Amygdala (tissue), 56 donors: ENCODE measurements at regions not wholly inside any gene's neighbourhood (a gene's known extent, or its start where the extent isn't known, plus 50 kb on each side); places are given as distances from the start of the nearest gene placed in this dataset.

Experiments
- DNase-seq, 56 donors: peaks; one replicate each; lab custom pipeline; 2025; lab: John Stamatoyannopoulos, UW

DNA sequence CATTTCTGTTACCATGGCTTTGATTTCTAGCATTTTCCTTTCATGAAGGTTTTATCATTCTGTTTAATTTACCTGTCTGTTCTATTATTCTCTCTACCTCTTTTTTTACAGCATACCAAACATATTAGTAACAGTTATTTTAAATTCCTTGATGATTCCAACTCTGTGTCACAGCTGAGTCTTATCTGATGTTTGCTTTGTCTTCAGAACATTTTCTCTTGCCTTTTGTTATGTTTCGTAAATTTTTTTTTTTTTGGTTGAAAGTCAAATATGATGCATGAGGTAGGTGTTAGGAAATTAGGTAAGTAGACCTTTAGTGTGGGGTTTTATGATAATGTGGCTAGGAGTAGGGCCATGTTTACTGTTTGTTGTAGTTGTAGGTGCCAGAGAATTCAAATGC, 496.4 kb downstream of the FOXG1 start:
- no peak for DNase-seq

DNA sequence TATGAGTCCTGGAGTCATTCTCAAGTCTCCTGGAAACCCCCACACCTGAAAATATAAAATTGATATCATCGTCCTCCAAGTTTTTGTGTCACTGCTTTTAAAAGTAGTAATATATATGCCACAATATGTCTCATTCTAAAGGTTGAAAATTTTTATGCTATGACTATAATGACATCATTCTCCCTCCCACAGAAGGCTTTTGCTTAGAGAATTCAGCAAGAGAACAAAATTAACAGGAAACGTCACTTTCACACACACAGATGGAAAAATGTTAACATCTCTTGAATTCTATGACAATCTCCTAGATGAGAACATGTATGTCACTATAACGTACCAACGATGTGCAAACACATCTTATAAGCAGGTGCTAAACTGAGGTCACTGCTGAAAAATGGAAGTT, 498.3 kb downstream of the FOXG1 start:
- DNase-seq, result no peak

DNA sequence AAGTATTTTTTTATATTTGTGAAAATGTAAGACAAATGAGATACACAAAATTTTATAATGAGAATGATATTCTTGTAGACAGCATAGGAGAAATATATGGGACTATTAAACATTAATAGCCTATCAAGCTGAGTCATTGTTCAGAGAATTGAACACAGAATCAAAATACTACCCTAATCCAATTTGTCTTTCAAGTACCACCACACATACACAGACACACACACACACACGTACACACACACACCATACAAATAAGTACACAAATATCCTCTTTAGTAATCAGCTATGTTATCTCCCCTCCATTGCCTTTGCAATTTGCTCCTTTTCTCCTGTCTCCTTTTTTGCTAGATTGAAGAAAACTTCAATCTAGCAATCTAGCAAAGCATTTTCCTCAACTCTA, 499.3 kb downstream of the FOXG1 start:
- DNase-seq, result no peak

DNA sequence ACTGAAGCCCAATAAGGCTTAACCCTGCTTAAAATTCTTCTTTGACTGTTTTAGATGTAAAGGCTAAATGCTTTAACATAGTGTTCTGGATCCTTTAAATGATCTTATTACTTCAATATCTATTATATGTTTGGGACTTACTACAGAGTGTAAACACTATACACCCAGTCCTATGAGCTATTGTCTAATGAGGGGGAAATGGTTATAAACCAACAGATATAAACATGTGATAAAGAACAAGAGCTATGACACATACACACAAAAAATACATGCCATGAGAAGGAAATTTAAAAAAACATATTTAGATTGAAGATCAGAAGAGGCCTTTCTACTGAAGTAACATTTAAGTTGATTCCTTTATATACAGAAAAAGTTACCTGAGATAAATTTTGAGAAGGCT, 505.1 kb downstream of the FOXG1 start:
- no peak for DNase-seq

DNA sequence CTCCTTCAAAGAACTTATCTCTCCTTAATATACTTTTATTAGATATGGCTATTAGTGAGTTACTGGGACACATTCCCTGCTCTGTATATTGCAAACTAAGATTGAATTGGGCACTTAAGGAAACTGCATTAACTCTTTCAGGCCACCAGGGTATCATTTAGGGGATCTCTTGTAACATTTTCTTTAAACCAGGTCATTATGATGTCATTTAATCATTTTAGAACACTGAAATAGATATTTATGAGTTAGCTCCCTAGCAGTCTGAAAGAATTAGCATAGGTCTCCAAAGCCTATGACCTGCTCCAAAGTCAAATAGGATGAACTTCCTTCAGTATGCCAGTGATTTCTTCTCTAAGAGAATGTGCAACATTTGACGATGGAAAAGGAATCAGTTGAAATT, 506.9 kb downstream of the FOXG1 start:
- DNase-seq, result no peak

DNA sequence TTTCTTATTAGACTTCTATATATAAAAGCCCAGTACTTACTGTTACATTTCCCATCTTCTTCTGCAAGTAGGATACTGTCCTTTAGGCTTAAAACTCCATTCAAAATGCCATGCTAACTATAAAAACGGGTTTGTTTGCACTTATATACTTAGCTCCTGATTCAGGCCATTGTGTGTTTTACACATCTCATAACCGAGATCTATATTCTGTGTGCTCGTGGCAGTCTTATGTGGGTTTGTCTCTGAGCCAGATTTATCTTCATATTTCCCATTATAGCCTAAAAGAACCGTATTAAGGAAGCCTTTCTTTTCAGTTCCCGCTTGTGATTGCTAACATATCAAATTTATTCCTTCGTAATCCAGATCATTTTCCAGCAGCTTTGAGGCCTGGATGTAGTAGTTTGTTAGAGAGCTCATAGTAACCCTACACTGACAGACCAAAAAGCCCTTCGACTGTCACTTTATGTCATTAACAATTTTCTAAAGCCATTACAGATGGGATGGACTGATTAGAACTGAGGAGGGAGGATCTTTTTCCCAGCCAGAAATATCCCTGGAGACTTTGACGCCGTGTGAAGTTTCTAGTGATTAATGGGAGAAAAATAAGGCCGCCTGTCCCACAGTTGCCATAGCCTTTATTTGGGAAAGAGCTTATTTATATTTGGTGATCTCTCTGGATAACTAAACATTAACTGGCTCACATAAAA, 508.5 kb downstream of the FOXG1 start:
- DNase-seq, result no peak

DNA sequence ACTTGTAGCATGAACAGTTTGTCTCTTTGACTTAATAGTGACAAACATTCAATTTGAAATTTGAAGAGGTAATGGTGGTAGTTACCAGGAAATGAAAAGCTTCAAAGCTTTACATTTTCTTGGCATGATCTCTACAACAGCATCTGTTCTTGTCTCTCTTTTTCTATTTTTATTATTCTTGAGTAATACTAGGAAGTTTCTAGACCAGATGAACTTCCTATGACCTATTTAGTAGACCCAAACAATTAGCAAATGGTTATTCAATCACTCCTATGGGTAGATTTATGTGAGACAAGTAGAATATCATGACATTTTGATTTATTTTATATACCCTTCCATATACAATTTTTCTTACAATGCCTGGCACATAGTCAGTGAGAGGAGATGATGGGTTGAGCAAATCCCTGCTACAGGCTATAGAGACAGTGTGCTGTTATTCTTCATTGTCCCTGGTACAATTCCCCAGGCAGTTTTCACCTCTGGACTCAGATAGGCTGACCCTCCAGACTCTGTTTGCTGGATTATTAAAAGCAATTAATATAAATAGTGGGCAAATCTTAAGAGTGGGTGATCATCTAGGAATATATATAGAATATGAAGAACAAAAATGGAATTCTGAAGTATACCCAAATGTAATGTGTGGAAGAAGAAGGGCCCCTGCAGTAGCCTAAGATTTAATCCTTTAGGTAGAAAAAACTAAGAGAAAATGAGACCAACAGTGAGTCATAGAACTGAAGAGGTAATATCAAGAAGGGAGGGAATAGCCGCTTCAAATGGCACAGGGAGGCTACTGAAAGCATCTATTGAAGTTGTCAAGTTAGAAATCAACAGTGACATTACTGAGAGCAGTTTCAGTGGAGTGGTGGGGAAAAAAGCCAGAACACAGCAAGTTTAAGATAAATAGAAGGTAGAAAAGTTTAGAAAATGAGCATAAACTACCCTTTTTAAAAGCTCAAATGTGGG, 512.0 kb downstream of the FOXG1 start:
- DNase-seq, result no peak

DNA sequence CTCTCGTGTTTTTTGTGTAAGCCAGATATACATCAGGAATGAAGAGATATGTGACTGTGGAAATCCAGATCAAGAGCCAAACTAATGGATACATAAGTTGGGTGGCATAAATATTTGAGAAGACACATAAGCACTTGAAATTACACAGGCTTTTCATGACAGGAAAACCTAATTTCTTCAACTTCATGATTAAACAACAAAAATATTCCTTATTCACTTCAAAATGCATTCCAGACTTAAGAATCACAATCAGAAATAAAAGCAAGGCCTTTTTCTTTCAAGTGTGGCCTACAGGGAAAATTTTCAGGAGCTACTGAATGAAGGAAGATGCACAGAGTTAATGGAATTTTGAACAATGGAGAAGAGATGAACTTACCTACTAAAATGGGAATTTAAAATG, 515.6 kb downstream of the FOXG1 start:
- DNase-seq, result no peak

DNA sequence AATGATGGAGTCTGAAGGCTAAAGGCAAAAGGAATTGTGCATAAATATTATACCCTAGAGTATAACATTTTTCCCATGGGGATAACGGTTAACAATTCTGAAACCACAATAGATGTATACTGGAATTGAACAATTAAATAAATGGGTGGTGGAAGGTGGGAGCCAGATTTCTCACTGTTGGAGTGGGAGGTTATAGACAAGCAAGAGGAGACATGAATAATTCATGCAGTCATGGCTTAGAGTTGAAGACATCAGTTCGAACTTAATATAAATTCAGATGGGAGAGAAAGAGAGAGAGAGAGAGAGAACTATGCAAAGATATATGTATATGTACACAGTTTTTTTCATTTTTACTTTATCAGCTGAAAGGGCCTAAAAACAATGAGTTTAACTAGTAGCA, 523.9 kb downstream of the FOXG1 start:
- no peak for DNase-seq

DNA sequence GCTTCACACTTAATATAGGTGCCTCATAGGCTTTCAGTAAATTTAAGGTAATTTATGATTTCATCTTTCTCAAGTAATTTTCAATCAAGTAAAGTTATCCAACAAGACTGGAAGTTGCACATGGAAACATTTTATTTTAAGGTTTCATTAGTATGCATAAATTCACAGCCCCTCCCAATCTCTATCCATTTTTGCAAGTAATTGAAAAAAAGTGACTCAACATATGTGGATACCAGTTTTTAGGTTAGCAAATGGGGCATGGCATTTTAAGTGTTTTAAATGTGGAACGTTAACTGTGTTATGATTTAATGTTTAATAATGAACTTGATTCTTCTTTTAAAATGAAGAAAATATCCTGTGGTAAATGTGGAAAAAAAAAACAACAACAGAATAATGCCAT, 532.8 kb downstream of the FOXG1 start:
- no peak for DNase-seq

DNA sequence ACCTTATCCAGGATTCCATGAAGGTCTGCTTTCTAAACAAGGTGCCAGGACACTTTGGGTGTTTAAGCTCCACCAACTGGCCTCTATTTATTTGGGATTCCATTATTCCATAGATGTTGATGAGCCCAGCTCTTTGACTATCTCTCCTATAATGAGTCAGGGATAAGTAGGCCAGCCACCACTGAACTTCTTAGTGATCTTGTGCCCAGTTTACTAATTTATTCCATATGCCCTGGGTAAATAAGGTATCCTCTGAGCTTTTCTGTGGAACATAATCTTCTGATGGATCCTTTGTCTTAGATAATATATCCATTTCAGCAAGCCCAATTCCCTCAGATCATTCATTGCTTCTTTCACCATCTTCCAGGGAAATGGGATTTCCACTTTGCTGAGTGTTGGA, 535.0 kb downstream of the FOXG1 start:
- DNase-seq, result no peak

DNA sequence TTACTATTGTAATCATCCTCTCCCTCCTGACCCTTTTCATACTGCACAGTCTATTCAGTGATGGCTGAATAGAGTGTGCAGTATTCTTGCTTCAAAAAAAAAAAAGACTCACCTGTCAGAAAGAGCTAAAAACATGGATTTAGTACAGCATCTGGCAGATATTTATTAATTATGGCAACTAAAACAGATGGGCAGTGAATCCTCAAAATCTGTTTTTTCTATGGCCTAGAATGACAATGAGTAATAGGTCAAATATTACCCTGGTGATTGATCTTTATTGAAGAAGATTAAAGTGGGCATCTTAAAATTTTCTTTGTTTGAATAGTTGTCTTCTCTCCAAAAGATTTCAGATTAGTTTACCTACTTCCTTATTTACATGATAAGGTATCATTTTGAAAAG, 543.6 kb downstream of the FOXG1 start:
- DNase-seq, result no peak

DNA sequence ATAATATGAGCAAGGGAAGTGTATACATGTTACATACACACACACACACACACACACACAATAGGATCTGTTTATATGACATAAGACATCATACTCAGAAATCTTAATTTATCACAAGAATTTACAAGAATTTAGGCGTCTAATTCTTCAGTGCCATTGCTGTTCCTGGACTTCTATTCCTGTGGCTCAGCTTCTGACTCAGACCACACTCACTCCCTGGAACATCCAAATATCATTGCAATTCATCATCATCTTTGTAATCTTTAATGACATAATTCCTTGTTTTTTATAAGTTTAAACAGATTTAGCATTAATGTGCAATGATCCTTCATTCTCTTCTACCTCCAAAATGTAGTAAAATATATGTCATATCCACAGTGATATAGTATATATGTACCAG, 544.2 kb downstream of the FOXG1 start:
- no peak for DNase-seq

DNA sequence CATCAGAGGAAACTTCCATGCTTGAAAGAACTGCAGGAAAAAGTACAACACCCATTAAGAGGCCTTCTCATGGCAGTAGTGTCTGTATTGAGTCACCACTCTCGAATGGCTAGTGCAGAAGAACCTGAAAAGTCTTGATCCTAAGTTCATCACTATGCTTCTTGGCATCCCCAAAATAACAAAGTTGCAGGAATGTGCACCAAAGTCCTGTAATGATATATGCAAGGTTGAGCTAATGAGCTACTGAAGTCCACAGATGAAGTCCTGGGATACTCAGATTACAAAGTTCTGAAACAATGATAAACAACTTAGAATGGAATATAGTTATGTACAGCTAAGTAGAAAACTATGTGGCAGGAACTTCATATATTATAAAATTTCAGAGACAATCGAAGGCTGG, 545.4 kb downstream of the FOXG1 start:
- no peak for DNase-seq

DNA sequence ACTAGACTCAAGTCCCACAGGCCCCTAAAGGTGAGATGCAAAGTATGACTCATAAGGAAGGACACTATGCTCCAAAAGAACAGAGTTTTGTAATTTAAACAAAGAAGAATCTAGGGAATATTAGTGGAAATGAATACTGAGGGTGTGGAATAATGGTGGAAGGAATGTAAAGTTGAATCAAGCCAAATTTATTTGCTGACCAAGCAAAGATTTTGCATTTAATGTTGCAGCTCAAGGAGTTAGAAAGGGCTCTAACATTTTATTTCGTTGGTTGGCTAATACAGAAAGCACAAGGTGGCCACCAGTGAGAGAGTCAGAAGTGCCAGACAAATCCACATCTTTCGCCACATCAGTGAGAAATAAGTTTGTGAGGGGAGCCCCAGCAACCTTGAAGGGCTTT, 550.3 kb downstream of the FOXG1 start:
- no peak for DNase-seq

DNA sequence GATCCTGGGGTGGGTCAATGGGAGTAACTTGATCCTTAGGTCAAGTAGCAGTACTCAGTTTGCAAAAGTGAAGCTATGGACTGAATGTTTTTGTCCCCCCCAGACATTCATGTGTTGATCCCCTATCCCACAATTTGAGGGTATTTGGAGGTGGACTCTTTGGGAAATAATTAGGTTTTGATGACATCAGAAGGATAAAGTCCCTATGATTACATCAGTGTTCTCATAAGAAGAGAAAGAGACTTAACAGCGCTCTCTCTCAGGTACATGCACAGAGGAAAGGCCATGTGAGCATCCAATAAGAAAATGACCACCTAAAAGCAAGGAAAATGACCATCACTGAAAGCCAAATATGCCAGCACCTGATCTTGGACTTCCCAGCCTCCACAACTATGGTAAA, 550.8 kb downstream of the FOXG1 start:
- no peak for DNase-seq

DNA sequence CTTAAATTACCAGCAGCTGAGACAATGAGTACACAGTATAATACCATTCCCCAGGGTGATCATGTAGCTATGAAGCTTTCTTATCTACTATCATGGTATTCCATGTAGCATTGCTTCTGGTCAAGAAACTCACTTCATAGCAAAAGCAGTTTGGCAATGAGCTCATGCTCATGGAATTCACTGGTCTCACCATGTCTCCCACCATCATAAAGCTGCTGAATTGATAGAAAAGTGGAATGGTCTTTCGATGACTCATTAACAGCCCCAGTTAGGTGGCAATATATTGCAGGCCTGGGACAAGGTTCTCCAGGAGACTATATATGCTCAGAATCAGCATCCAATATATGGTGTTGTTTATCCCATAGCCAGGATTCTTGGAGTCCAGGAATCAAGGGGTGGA, 553.7 kb downstream of the FOXG1 start:
- DNase-seq, result no peak

DNA sequence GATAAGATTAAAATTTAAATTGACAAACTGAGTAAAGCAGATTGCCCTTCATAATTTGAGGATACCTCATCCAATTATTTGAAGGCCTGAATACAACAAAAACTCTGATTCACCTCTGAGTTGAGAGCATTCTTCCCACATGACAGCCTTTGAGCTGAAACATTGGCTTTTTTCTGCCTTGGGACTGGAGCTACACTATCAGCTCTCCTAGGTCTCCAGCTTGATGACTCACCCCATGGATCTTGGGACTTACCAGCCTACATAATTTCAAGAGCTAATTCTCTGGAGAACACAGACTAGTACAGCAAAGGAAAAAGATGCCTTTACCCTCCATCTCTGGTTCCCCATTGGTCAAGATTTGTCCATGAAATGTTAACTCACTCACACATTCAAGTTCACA, 555.1 kb downstream of the FOXG1 start:
- DNase-seq, result no peak

DNA sequence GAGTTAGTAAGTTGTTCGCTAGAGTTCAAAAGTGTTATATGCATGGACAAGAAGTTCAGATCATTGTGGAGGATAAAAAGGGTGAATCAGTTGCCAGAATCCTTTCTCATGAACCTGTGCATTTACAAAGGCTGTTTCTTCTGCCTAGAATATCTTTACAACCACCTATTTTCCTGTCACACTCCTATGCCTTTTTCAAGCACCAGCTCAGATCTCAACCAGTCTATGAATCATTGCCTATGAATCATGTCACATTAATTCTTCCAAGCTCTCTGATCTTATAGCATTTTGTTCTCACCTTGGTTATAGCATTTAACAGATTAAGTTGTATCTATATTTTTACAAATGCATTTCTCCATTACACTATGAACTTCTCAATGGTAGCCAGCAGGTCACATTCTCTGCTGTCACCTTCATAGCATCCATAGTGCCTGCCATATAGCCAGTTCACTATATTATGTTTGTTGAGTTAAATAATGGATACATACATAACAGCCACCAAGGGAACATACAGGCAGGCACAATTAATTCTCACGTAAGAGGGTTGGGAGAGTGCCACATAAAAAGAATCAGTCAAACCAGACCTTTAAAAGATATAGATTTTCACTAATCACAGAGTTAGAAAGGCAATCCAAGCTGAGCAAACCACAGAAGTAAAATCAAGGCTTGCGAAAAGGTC, 573.0 kb downstream of the FOXG1 start:
- DNase-seq, result no peak

DNA sequence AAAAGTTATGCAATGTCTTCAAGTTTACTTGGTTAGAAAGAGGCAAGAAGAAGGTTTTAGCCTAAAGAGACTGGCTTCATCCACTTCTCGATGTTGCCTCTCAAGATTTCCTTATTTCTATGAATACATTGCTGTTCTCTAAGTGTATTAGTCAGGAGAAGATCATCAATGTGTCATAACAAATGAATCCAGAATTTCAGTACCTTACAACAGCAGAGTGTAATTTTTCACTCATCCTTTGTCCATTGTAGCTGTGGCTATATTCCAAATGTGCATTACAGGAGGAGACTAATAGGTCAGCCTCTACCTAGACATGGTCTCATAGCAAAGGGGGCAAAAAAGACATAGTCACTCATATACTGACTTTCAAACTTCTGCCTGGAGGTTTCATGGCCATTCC, 579.1 kb downstream of the PRKD1 start:
- no peak for DNase-seq

DNA sequence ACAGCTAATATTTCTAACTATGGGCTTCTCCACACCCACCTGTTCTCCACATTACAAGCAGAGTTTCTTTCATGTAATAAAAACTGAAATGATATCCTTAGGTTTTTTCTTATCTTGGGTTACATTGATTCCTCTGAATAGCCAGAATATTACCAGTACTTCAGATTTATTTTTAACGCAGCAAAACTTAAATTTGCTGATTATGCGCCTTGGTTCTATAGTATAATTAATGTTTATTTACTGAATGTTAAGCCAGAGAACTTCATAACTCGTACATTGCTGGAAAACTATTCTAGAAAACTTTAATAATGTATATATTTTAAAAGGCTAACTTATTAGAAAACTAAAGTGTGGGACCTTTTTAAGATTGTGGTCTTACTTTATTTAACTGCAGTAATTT, 577.2 kb downstream of the PRKD1 start:
- no peak for DNase-seq
